GM18507 (cell line): ENCODE measurements at regions not wholly inside any gene's neighbourhood (a gene's known extent, or its start where the extent isn't known, plus 50 kb on each side); places are given as distances from the start of the nearest gene placed in this dataset.

ENCODE experiments used
- DNase-seq: peaks from one replicate; pipeline ENCODE4 v3.0.0; 2011; ENCODE audit warnings: low read depth; ENCODE audit not compliant: insufficient read length; ENCODE audit errors: extremely low spot score
- FAIRE-seq: peaks from 2 replicates; lab custom pipeline; 2011; peaks lifted over from hg19 to GRCh38; lab: Jason Lieb, UNC

GRCh38 chr5:82405618-82406204 is 127.6 kb upstream of the RPS23 start:
- FAIRE-seq: no peak
- no peak for DNase-seq

GRCh38 chr5:82405161-82405560 is 127.0 kb upstream of the RPS23 start:
- DNase-seq: no peak
- FAIRE-seq: no peak

- DNase-seq (no peak), FAIRE-seq (no peak)
Measured at GRCh38 chr5:82404382-82404945, 126.3 kb upstream of the RPS23 start.

GRCh38 chr5:82403724-82404123 is 125.6 kb upstream of the RPS23 start:
- DNase-seq (no peak), FAIRE-seq (no peak)

GRCh38 chr5:82403026-82403425 is 124.9 kb upstream of the RPS23 start:
- DNase-seq: no peak
- no peak for FAIRE-seq

GRCh38 chr5:82399111-82399510 is 121.0 kb upstream of the RPS23 start:
- DNase-seq: no peak
- no peak for FAIRE-seq

- DNase-seq (no peak), FAIRE-seq (no peak)
Measured at GRCh38 chr5:82397741-82398320, 119.7 kb upstream of the RPS23 start.

- FAIRE-seq (no peak), DNase-seq (no peak)
Measured at GRCh38 chr5:82396871-82397514, 118.8 kb upstream of the RPS23 start.

- FAIRE-seq (no peak), DNase-seq (no peak)
Measured at GRCh38 chr5:82396396-82396795, 118.2 kb upstream of the RPS23 start.

- no peak for DNase-seq
- no peak for FAIRE-seq
Measured at GRCh38 chr5:82393951-82394350, 115.8 kb upstream of the RPS23 start.

GRCh38 chr5:82390088-82390487 is 111.9 kb upstream of the RPS23 start:
- no peak for FAIRE-seq
- DNase-seq: no peak

- FAIRE-seq (no peak), DNase-seq (no peak)
Measured at GRCh38 chr5:82389347-82389746, 111.2 kb upstream of the RPS23 start.

GRCh38 chr5:82388181-82388580 is 110.0 kb upstream of the RPS23 start:
- no peak for DNase-seq
- no peak for FAIRE-seq

GRCh38 chr5:82387819-82388166 is 109.6 kb upstream of the RPS23 start:
- DNase-seq (no peak), FAIRE-seq (no peak)

GRCh38 chr5:82387001-82387818 is 109.1 kb upstream of the RPS23 start:
- no peak for DNase-seq
- no peak for FAIRE-seq

- DNase-seq (no peak), FAIRE-seq (no peak)
Measured at GRCh38 chr5:82386576-82386975, 108.4 kb upstream of the RPS23 start.

GRCh38 chr5:82384034-82384750 is 106.0 kb upstream of the RPS23 start:
- DNase-seq: no peak
- no peak for FAIRE-seq

- FAIRE-seq (no peak), DNase-seq (no peak)
Measured at GRCh38 chr5:82381591-82381990, 103.4 kb upstream of the RPS23 start.

GRCh38 chr5:82376307-82376706 is 98.2 kb upstream of the RPS23 start:
- no peak for FAIRE-seq

More at GRCh38 chr5:82376307-82376706, 98.2 kb upstream of the RPS23 start:
- DNase-seq: no peak
